Chondrocyte (in vitro differentiated cells): ENCODE measurements at regions not wholly inside any gene's neighbourhood (a gene's known extent, or its start where the extent isn't known, plus 50 kb on each side); places are given as distances from the start of the nearest gene placed in this dataset.

Source experiments
- DNase-seq: peaks from one replicate; pipeline ENCODE4 v3.0.0; 2021; ENCODE audit warnings: mixed read lengths, low spot score
- H3K27ac Mint-ChIP-seq: one replicate; pipeline ENCODE4 v1.8.0; 2021; ENCODE audit warnings: mild to moderate bottlenecking, moderate library complexity, mixed read lengths; ENCODE audit not compliant: unreplicated experiment
- H3K27me3 Mint-ChIP-seq: 2 replicates; pipeline ENCODE4 v1.8.0; 2021; ENCODE audit warnings: low read depth, mixed read lengths
- H3K36me3 Mint-ChIP-seq: 2 replicates; pipeline ENCODE4 v1.8.0; 2021; ENCODE audit warnings: low read depth, mixed read lengths
- H3K4me1 Mint-ChIP-seq: 2 replicates; pipeline ENCODE4 v1.8.0; 2021; ENCODE audit warnings: low read depth, mild to moderate bottlenecking, mixed read lengths
- H3K4me3 Mint-ChIP-seq: one replicate; pipeline ENCODE4 v1.8.0; 2021; ENCODE audit warnings: mild to moderate bottlenecking, moderate library complexity, mixed read lengths; ENCODE audit not compliant: unreplicated experiment
- H3K9me3 Mint-ChIP-seq: 2 replicates; pipeline ENCODE4 v1.8.0; 2021; ENCODE audit warnings: low read depth, mixed read lengths
- CTCF ChIP-seq: fragments of 200-600 bp; sonication (generic); IDR thresholded peaks from 2 replicates; pipeline ENCODE4 v1.5.0; 2021; ENCODE audit warnings: antibody characterized with exemption, mild to moderate bottlenecking, moderate library complexity

GRCh38 chr14:29271669-29272068 lies 505.1 kb downstream of the FOXG1 start:
- H3K9me3 Mint-ChIP-seq = peaks cover 7% of the 10 kb centered on the region
- no peaks in the 10 kb centered on the region for H3K27me3 Mint-ChIP-seq
- no peaks in the 10 kb centered on the region for H3K36me3 Mint-ChIP-seq
- H3K4me1 Mint-ChIP-seq = no peaks in the 10 kb centered on the region
- H3K27ac Mint-ChIP-seq = no peak overlapping the region
- no peak for DNase-seq
- H3K4me3 Mint-ChIP-seq = no peak overlapping the region
- TF ChIP-seq CTCF = no peak

- Mint-ChIP-seq H3K9me3 (no peaks in the 10 kb centered on the region), H3K4me1 (no peaks in the 10 kb centered on the region)
- no peak for DNase-seq
Measured at GRCh38 chr14:29273513-29273912, 506.9 kb downstream of the FOXG1 start.

GRCh38 chr14:29274890-29275596 lies 508.5 kb downstream of the FOXG1 start:
- Mint-ChIP-seq H3K27me3 (no peaks in the 10 kb centered on the region), H3K36me3 (no peaks in the 10 kb centered on the region), H3K9me3 (no peaks in the 10 kb centered on the region), H3K4me1 (no peaks in the 10 kb centered on the region), H3K27ac (no peak overlapping the region), H3K4me3 (no peak overlapping the region)
- TF ChIP-seq CTCF = no peak
- DNase-seq = no peak

More at GRCh38 chr14:29273513-29273912, 506.9 kb downstream of the FOXG1 start:
- no peaks in the 10 kb centered on the region for H3K36me3 Mint-ChIP-seq
- H3K27me3 Mint-ChIP-seq = no peaks in the 10 kb centered on the region
- no peak overlapping the region for H3K4me3 Mint-ChIP-seq
- TF ChIP-seq CTCF = no peak
- no peak overlapping the region for H3K27ac Mint-ChIP-seq

- no peaks in the 10 kb centered on the region for H3K27me3 Mint-ChIP-seq
- no peaks in the 10 kb centered on the region for H3K36me3 Mint-ChIP-seq
- H3K27ac Mint-ChIP-seq = no peak overlapping the region
- H3K4me1 Mint-ChIP-seq = no peaks in the 10 kb centered on the region
- no peak for DNase-seq
- no peak for TF ChIP-seq CTCF
- H3K9me3 Mint-ChIP-seq = no peaks in the 10 kb centered on the region
- no peak overlapping the region for H3K4me3 Mint-ChIP-seq
Measured at GRCh38 chr14:29278301-29279263, 512.0 kb downstream of the FOXG1 start.

- Mint-ChIP-seq H3K27ac (no peak overlapping the region), H3K27me3 (no peaks in the 10 kb centered on the region), H3K4me1 (no peaks in the 10 kb centered on the region), H3K9me3 (peaks cover 7% of the 10 kb centered on the region), H3K4me3 (no peak overlapping the region), H3K36me3 (no peaks in the 10 kb centered on the region)
- no peak for DNase-seq
- no peak for TF ChIP-seq CTCF
Measured at GRCh38 chr14:29282169-29282568, 515.6 kb downstream of the FOXG1 start.
